ENCODE measurements at regions not wholly inside any gene's neighbourhood (a gene's known extent, or its start where the extent isn't known, plus 50 kb on each side); places are given as distances from the start of the nearest gene placed in this dataset.
"Not testable (repeated sequence)": the region's sequence is repeated elsewhere in the genome, so short reads cannot be mapped to it uniquely, and the experiment has no call there.

- no peak for DNase-seq
These were observed 122.3 kb upstream of the POC5 start for GRCh38 chr5:75839547-75839946.

- DNase-seq = no peak
These were observed 120.1 kb upstream of the POC5 start for GRCh38 chr5:75837258-75837841.

GRCh38 chr5:75831561-75831960, 114.3 kb upstream of the POC5 start:
- DNase-seq = no peak

GRCh38 chr5:75828029-75828428, 110.8 kb upstream of the POC5 start:
- DNase-seq = no peak

- no peak for DNase-seq
These were observed 107.1 kb upstream of the POC5 start for GRCh38 chr5:75824323-75824722.

GRCh38 chr5:75823811-75824210, 106.6 kb upstream of the POC5 start:
- DNase-seq = no peak

- no peak for DNase-seq
These were observed 101.4 kb upstream of the POC5 start for GRCh38 chr5:75818661-75819060.

- DNase-seq = not testable (repeated sequence)
These were observed 82.5 kb upstream of the POC5 start for GRCh38 chr5:75799695-75800094.

GRCh38 chr5:75769338-75769737, 52.1 kb upstream of the POC5 start:
- not testable (repeated sequence) for DNase-seq

Data from AML-193 (cell line).